ENCODE measurements at regions not wholly inside any gene's neighbourhood (a gene's known extent, or its start where the extent isn't known, plus 50 kb on each side); places are given as distances from the start of the nearest gene placed in this dataset.

DNA sequence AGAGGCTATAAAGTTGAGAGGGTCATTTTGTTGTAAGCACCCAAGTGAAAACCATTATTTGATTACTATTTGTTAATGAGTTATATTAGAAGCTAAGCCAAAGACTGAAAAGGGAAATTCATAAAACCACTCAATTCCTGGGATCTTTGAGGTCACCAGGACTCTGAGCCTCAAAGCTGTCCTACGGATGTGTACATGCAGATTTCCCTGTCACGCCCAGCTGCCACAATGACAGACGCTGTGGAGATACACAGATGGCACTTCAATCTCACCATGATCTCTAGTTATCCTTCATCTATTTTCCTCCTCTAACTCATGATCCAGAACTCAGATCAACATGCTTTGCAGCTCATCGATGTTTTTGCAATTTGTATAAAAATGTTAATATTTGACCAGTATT lies 403.5 kb upstream of the MIR17HG start:
- TF ChIP-seq POLR2A (IDR thresholded peaks at IDR 0.05) (no peak), CTCF (IDR thresholded peaks at IDR 0.05) (no peak)

Measured in thyroid gland (tissue), 4 donors.